Muscle of arm (tissue), 1 donor: ENCODE measurements at regions not wholly inside any gene's neighbourhood (a gene's known extent, or its start where the extent isn't known, plus 50 kb on each side); places are given as distances from the start of the nearest gene placed in this dataset.

Experiments
- DNase-seq: peaks from one replicate; pipeline ENCODE4 v3.0.0-alpha.2; 2013

- no peak for DNase-seq
These were observed 331.9 kb downstream of the NPHP4 start for GRCh38 chr1:5660141-5660935.

GRCh38 chr1:5659606-5660005, 332.6 kb downstream of the NPHP4 start:
- DNase-seq = no peak

DNA sequence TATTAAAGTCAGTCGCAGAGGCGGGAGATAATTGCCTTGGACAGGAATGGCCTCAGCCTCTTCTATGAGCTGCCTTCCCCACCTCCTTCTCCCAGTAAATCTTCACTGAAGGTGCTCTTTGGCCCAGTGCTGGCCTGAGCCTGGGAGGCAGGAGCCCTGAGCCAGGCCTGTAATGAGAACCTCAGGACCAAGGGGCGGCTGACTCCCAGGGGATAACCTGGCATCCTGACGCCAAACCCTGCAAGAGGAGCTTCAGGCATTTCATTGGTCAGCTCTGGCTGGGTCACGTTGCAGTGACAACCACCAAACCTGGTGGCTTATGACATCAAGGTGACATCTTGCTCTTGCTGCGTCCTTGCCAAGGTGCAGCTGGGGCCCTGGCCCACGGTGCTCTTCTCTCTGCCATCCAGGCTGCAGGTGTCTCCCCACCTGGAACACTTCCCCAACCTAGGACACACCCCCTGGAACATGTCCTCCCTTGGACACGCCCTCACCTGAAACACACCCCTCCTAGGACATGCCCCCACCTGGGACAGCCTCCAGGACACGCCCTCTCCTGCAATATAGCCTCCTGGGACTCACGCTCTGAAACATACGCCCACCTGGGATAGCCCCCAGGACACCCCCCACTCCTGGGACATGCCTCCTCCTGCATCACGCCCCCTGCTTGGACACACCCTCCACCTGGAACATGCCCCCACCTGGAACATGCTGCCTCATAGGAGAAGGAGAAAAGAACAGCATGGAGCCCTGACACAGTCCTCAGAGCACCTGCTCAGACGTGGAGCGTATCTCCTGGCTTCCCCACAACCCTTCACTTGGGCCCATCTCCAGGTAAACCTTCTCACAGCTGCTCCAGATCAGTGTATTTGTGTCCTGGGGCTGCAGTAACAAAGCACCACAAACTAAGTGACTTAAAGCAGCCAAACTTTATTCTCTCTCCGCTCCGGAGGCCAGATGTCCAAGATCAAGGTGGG, 333.6 kb downstream of the NPHP4 start:
- DNase-seq = no peak

GRCh38 chr1:5651964-5652821, 340.0 kb downstream of the NPHP4 start:
- DNase-seq = no peak

- DNase-seq = no peak
These were observed 340.8 kb downstream of the NPHP4 start for GRCh38 chr1:5651473-5651872.

DNA sequence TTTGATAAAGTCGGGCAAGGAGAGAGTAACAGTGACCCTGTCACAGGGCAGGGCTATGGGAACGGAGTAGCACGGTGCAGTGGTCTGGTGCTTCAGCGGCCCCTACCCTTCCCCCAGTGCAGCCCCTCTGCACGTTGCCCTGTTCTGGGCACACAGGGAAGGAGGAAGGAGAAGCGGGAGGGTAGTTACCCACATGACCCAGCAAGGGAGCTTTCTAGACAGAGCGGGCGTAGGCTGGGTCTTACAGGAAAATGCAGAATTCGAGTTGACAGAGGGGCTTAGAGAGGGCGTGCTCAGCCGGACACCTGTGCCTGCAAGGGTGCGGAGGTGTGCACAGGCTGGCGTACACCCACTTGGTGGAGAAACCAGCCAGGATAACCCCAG, 341.2 kb downstream of the NPHP4 start:
- no peak for DNase-seq

GRCh38 chr1:5650283-5651026, 341.8 kb downstream of the NPHP4 start:
- DNase-seq = no peak

DNA sequence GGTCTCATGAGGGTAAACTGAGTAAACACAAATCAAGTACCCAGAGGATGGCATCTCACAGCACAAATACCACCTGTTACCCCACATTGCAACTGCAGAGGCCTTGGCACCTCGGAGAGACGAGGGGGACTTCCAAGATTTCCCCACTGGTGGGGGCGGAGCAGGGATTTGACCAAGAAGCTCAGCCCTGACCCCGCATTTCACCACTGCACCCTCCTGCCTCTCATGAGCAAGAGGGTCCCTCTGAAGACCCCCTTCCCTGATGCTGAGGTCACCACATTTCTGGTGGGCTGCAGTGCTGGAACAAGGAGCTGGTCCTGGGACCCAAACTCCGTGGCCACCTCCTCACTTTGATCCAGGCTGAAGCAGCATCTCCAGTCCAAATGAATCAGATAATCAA, 342.4 kb downstream of the NPHP4 start:
- DNase-seq = no peak

GRCh38 chr1:5649166-5649551, 343.1 kb downstream of the NPHP4 start:
- DNase-seq = no peak

DNA sequence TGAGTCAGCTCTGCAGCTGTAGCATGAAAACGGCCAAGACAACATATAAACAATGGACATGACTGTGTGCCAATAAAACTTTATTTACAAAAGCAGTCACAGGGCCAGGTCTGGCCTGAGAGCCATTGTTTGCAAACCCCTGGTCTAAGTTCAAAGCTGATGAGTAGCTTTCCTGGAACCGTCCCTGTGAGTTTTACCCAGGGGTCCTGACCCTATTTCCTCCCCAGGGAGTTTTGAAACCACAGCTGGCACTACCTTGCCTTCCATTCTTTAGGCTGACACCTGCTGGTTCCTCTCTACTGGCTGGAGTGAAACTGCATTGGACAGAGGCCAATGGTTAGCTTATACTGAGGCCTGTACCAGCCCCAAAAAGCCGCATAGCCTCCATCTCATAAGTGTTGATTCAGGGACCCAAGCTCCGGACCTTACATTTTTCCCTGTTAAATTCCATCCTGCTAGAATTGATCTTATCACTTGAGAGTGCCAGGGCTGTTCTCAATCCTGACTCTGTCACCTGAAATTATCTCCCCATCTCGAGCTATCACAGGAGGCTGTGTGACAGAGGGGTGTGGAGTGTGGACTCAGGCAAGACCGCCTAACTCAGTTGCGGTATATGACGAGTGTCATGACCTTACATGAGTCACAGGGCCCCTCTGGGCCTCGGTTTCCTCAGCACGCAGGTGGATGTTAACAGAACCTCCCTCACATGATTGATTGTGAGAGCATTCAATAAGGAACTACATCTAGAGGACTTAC, 343.6 kb downstream of the NPHP4 start:
- DNase-seq = no peak

DNA sequence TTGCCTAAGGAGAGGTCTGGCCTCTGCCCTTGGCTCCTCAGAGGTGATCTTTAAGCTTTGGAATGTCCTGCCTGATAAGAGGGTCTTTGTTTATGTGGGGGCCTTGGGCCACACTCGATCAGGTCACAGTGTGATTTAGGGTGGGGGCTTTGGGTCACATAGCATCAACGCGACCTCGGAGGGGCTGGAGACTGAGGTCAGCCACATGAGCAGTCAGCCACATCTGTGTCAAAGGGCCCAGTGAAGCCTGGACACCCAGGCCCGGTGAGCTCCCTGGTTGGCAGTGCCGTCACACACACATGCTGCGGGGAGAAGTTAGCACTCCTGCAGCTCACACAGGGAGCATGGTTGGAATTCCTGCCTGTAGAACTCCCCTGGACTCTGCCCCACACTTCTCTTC, 345.0 kb downstream of the NPHP4 start:
- no peak for DNase-seq

GRCh38 chr1:5646486-5647149, 345.6 kb downstream of the NPHP4 start:
- DNase-seq = no peak

GRCh38 chr1:5645929-5646328, 346.3 kb downstream of the NPHP4 start:
- no peak for DNase-seq

- DNase-seq = no peak
These were observed 347.2 kb downstream of the NPHP4 start for GRCh38 chr1:5645135-5645399.

DNA sequence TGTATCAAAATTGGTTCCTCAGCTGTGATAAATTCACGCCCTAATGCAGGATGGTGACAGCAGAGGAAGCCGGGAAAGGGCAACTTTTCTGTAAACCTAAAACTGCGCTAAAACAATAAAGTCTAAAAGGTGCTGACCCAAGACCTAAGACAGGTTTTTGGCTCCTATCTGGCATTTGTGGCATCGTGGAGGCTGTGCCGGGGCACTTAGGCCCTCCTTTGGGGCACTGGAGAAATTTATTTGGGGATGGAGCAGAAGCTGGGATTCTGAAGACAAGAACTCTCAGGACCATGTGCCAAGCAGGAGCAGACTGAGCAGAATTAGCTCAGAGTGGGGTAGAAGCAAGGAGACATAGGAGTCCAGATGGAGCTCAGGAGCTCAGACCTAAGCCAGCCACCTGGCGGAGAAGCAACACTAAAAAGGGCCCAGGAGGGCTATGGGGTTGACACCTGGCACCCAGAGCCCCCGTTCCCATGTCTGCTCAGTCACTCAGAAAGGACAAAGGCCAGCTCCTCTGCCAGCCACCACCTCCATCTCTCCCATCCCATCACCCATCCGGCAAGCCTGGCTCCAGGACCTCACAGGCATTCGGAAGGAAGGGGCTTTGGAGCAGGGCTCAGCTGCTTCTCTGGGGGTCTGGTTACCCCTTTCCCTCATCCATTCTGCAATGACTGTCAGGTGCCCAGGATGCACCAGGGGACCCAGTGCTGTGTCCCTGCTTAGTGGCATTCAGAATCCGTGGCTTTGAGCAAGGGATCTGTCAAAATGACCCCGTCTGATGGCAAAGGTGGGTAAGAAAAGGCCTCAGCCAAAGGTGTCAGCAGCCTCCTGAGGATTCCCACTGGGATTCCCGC, 347.7 kb downstream of the NPHP4 start:
- DNase-seq = no peak

DNA sequence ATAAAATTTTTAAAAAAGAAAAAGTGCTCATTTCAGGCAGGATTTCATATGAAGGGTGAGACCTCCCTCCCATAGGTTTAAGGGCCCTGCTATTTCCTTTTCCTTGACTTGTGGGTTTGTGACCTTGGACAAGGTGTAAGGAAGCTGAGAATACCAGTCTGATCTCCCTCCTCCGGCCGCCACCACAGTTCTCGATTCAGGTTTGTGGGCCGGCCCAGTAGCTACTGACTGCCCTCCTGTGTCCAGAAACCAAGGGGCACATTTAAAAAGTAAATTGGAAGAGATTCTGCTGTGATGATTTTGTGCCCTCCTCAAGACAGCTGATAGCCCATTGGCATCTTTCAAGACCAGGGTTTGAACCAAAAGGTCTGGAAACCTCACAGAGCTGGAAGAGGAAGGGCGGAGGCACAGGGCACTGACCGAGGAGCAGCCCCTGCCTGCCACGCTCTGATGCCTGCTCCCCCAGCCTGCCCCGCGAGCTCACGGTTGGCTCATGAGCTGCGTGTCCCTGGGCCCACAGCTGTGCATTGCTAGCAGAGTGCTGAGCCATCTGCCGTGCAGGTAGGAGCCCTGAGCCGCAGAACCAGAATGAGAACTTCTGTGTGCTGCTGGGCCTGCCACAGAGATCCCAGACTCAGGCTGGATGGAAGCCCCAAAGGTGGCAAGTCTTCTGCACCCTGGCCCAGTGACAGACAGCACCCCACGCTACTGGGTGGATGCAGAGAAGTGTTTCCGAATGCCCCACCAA, 348.7 kb downstream of the NPHP4 start:
- no peak for DNase-seq

- no peak for DNase-seq
These were observed 351.4 kb downstream of the NPHP4 start for GRCh38 chr1:5640845-5641244.

GRCh38 chr1:5639106-5639722, 353.0 kb downstream of the NPHP4 start:
- DNase-seq = no peak
